ENCODE measurements at regions not wholly inside any gene's neighbourhood (a gene's known extent, or its start where the extent isn't known, plus 50 kb on each side); places are given as distances from the start of the nearest gene placed in this dataset.

DNA sequence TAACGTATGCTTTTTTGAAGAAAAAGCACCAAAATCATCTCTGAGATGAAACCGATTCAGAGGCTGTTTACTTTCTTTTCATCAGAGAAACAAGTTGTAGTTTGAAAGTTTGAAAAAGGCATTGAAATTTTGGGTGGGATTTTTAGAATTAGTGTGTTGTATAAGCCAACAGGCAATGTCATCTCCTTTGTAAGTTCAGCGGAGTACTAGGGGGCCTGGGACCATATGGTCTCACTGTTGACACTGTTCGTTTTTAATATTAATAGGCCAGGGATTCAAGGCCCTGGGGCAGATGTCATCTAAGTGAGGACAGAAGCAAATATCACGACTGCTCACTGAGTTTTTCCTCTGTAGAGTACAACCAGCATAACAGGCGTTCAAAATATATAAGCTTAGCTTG is 256.2 kb upstream of the RARB start:
- TF ChIP-seq POLR2A (IDR thresholded peaks at IDR 0.05) = no peak
- TF ChIP-seq, protein P1, sequence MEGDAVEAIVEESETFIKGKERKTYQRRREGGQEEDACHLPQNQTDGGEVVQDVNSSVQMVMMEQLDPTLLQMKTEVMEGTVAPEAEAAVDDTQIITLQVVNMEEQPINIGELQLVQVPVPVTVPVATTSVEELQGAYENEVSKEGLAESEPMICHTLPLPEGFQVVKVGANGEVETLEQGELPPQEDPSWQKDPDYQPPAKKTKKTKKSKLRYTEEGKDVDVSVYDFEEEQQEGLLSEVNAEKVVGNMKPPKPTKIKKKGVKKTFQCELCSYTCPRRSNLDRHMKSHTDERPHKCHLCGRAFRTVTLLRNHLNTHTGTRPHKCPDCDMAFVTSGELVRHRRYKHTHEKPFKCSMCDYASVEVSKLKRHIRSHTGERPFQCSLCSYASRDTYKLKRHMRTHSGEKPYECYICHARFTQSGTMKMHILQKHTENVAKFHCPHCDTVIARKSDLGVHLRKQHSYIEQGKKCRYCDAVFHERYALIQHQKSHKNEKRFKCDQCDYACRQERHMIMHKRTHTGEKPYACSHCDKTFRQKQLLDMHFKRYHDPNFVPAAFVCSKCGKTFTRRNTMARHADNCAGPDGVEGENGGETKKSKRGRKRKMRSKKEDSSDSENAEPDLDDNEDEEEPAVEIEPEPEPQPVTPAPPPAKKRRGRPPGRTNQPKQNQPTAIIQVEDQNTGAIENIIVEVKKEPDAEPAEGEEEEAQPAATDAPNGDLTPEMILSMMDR (IDR thresholded peaks at IDR 0.05) = no peak

All from testis (tissue), 2 donors.